Skeletal muscle tissue (tissue), 3 donors: ENCODE measurements at regions not wholly inside any gene's neighbourhood (a gene's known extent, or its start where the extent isn't known, plus 50 kb on each side); places are given as distances from the start of the nearest gene placed in this dataset.

Experiments used
- H3K27ac ChIP-seq: one replicate; pipeline ENCODE4 v1.7.0; 2013; ENCODE audit warnings: mild to moderate bottlenecking, low read depth, low read length, inconsistent platforms
- H3K27me3 ChIP-seq, 3 donors: one replicate each; pipeline ENCODE4 v1.7.0; 2013; ENCODE audit warnings: low read length in 3 of 3; ENCODE audit not compliant: control insufficient read depth in 3 of 3, insufficient read depth in 3 of 3
- H3K36me3 ChIP-seq, 3 donors: one replicate each; pipeline ENCODE4 v1.7.0; 2013; ENCODE audit warnings: low read length in 3 of 3; ENCODE audit not compliant: control insufficient read depth in 3 of 3, insufficient read depth in 3 of 3
- H3K4me1 ChIP-seq, 3 donors: one replicate each; pipeline ENCODE4 v1.7.0; 2013; ENCODE audit warnings: low read length in 3 of 3, mild to moderate bottlenecking in 3 of 3; ENCODE audit not compliant: control insufficient read depth in 3 of 3, insufficient read depth in 3 of 3
- H3K4me3 ChIP-seq, 3 donors: one replicate each; pipeline ENCODE4 v1.7.0; 2013; ENCODE audit warnings: low read length in 3 of 3
- H3K9ac ChIP-seq, 3 donors: one replicate each; pipeline ENCODE4 v1.7.0; 2013; ENCODE audit warnings: low read length in 3 of 3, mild to moderate bottlenecking in 3 of 3, moderate library complexity in 2 of 3, low read depth in 1 of 3
- H3K9me3 ChIP-seq, 3 donors: one replicate each; pipeline ENCODE4 v1.7.0; 2013; ENCODE audit warnings: low read length in 3 of 3; ENCODE audit not compliant: control insufficient read depth in 3 of 3
- donor health status: Osteomylitis.

- H3K9me3 ChIP-seq, result no peaks in the 10 kb centered on the region
- no peaks in the 10 kb centered on the region for H3K27me3 ChIP-seq
- no peaks in the 10 kb centered on the region for H3K36me3 ChIP-seq
- H3K4me3 ChIP-seq, result no peak overlapping the region
- no peak overlapping the region for H3K9ac ChIP-seq
- H3K27ac ChIP-seq, result no peak overlapping the region
- no peaks in the 10 kb centered on the region for H3K4me1 ChIP-seq
Measured at GRCh38 chr3:78148986-78149717, 1109.3 kb downstream of the ROBO2 start.

GRCh38 chr3:78153973-78154372, 1114.1 kb downstream of the ROBO2 start:
- H3K27ac ChIP-seq, result no peak overlapping the region
- no peaks in the 10 kb centered on the region for H3K4me1 ChIP-seq
- H3K36me3 ChIP-seq, result no peaks in the 10 kb centered on the region
- no peak overlapping the region for H3K4me3 ChIP-seq
- H3K9ac ChIP-seq, result no peak overlapping the region
- H3K27me3 ChIP-seq, result no peaks in the 10 kb centered on the region
- H3K9me3 ChIP-seq, result no peaks in the 10 kb centered on the region

- no peaks in the 10 kb centered on the region for H3K9me3 ChIP-seq
- no peaks in the 10 kb centered on the region for H3K36me3 ChIP-seq
- H3K9ac ChIP-seq, result no peak overlapping the region
- no peaks in the 10 kb centered on the region for H3K4me1 ChIP-seq
- no peak overlapping the region for H3K27ac ChIP-seq
- H3K4me3 ChIP-seq, result no peak overlapping the region
- no peaks in the 10 kb centered on the region for H3K27me3 ChIP-seq
Measured at GRCh38 chr3:78154521-78155186, 1114.8 kb downstream of the ROBO2 start.

GRCh38 chr3:78161736-78162135, 1121.8 kb downstream of the ROBO2 start:
- no peaks in the 10 kb centered on the region for H3K27me3 ChIP-seq
- no peak overlapping the region for H3K9ac ChIP-seq
- H3K27ac ChIP-seq, result no peak overlapping the region
- no peaks in the 10 kb centered on the region for H3K9me3 ChIP-seq
- no peaks in the 10 kb centered on the region for H3K36me3 ChIP-seq
- H3K4me3 ChIP-seq, result no peak overlapping the region
- no peaks in the 10 kb centered on the region for H3K4me1 ChIP-seq

GRCh38 chr3:78163379-78163778, 1123.5 kb downstream of the ROBO2 start:
- Histone ChIP-seq H3K27me3 (no peaks in the 10 kb centered on the region), H3K4me3 (no peak overlapping the region), H3K9ac (no peak overlapping the region), H3K27ac (no peak overlapping the region), H3K36me3 (no peaks in the 10 kb centered on the region), H3K9me3 (no peaks in the 10 kb centered on the region), H3K4me1 (no peaks in the 10 kb centered on the region)

- no peaks in the 10 kb centered on the region for H3K4me1 ChIP-seq
- no peak overlapping the region for H3K9ac ChIP-seq
- no peaks in the 10 kb centered on the region for H3K9me3 ChIP-seq
- H3K27me3 ChIP-seq, result no peaks in the 10 kb centered on the region
- no peak overlapping the region for H3K27ac ChIP-seq
- H3K4me3 ChIP-seq, result no peak overlapping the region
- no peaks in the 10 kb centered on the region for H3K36me3 ChIP-seq
Measured at GRCh38 chr3:78165876-78166275, 1126.0 kb downstream of the ROBO2 start.

- Histone ChIP-seq H3K27me3 (no peaks in the 10 kb centered on the region), H3K36me3 (no peaks in the 10 kb centered on the region), H3K4me3 (no peak overlapping the region), H3K4me1 (no peaks in the 10 kb centered on the region), H3K9me3 (no peaks in the 10 kb centered on the region), H3K9ac (no peak overlapping the region), H3K27ac (no peak overlapping the region)
Measured at GRCh38 chr3:78174821-78175220, 1134.9 kb downstream of the ROBO2 start.

- Histone ChIP-seq H3K27me3 (no peaks in the 10 kb centered on the region), H3K4me3 (no peak overlapping the region), H3K27ac (no peak overlapping the region), H3K4me1 (no peaks in the 10 kb centered on the region), H3K36me3 (no peaks in the 10 kb centered on the region), H3K9me3 (no peaks in the 10 kb centered on the region), H3K9ac (no peak overlapping the region)
Measured at GRCh38 chr3:78176869-78177268, 1137.0 kb downstream of the ROBO2 start.

GRCh38 chr3:78177780-78178179, 1137.9 kb downstream of the ROBO2 start:
- H3K27me3 ChIP-seq, result no peaks in the 10 kb centered on the region
- H3K9ac ChIP-seq, result no peak overlapping the region
- no peak overlapping the region for H3K4me3 ChIP-seq
- no peak overlapping the region for H3K27ac ChIP-seq
- no peaks in the 10 kb centered on the region for H3K9me3 ChIP-seq
- no peaks in the 10 kb centered on the region for H3K36me3 ChIP-seq
- no peaks in the 10 kb centered on the region for H3K4me1 ChIP-seq

GRCh38 chr3:78178209-78178608, 1138.3 kb downstream of the ROBO2 start:
- no peak overlapping the region for H3K27ac ChIP-seq
- H3K4me1 ChIP-seq, result no peaks in the 10 kb centered on the region
- H3K27me3 ChIP-seq, result no peaks in the 10 kb centered on the region
- no peak overlapping the region for H3K4me3 ChIP-seq
- no peaks in the 10 kb centered on the region for H3K36me3 ChIP-seq
- H3K9me3 ChIP-seq, result no peaks in the 10 kb centered on the region
- no peak overlapping the region for H3K9ac ChIP-seq
